ENCODE measurements at regions not wholly inside any gene's neighbourhood (a gene's known extent, or its start where the extent isn't known, plus 50 kb on each side); places are given as distances from the start of the nearest gene placed in this dataset.

DNA sequence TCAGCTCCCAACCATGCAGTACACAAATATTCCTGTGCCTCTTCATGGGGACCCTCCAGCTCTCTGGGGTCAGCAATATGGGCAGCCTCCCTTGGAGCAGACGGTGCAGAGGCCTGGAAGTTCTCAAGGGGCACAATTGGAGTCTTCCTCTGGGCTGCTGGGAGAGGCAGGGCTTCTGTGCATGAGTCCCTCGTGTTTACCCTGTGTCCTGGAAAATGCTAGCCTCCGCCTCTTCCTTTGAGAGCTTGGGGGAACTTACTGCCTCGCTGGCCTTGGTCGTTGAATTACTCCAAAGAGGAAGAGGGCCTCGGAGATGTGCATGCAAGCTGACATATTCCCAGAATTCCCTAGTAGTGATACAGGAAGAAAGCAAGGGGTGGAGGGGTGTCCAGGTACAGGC is 284.4 kb upstream of the IGF1R start:
- 66 to 70% methylated on average over 6 of the region's 6 CpGs for WGBS, 2 donors
- TF ChIP-seq, protein P1, sequence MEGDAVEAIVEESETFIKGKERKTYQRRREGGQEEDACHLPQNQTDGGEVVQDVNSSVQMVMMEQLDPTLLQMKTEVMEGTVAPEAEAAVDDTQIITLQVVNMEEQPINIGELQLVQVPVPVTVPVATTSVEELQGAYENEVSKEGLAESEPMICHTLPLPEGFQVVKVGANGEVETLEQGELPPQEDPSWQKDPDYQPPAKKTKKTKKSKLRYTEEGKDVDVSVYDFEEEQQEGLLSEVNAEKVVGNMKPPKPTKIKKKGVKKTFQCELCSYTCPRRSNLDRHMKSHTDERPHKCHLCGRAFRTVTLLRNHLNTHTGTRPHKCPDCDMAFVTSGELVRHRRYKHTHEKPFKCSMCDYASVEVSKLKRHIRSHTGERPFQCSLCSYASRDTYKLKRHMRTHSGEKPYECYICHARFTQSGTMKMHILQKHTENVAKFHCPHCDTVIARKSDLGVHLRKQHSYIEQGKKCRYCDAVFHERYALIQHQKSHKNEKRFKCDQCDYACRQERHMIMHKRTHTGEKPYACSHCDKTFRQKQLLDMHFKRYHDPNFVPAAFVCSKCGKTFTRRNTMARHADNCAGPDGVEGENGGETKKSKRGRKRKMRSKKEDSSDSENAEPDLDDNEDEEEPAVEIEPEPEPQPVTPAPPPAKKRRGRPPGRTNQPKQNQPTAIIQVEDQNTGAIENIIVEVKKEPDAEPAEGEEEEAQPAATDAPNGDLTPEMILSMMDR (IDR thresholded peaks at IDR 0.05), result no peak
- TF ChIP-seq POLR2A (IDR thresholded peaks at IDR 0.05), result no peak
- Histone ChIP-seq H3K36me3 (replicated peaks in 1 of 2; ENCODE audit: insufficient read depth in 1 of 2, low read depth in 2 of 2) (no peaks in the 10 kb centered on the region), H3K9me3 (no peaks in the 10 kb centered on the region), H3K4me3 (no peak overlapping the region), H3K27ac (no peak overlapping the region), H3K4me1 (no peaks in the 10 kb centered on the region), H3K27me3 (no peaks in the 10 kb centered on the region)
- DNase-seq (no peak), ATAC-seq (no peak)
- intact Hi-C loops (cut with DNase I), result no loop called here

DNA sequence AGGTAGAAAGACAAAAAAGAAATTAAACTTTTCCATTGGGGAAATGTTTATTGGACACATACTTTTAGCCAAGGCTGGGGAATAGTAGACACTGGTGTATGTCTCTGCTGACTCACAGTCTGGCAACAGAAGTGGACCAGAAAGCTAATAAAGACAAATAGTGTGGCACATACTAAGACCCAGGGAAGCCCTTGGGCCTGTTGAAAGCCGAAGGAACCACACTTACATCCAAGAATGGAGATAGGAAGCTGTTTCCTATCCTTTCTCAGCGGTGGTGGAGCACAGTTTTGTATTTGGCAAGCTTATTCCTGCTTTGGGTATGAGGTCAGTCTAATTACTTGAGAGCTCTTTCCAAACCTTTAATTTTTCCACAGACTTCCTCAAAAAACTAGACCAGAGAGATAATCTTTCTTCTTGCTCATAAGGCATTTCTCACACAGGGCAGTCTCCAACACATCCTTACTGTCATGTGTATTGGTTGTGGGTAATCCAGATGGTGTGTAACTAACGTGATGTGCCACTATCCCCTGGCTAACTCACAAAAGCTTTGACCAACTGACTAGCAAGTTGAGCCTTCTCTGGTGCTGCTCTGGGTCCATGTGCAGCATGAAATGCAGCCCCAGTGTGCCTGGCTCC is 279.1 kb upstream of the IGF1R start:
- H3K4me3 ChIP-seq, result no peak overlapping the region
- no peak overlapping the region for H3K27ac ChIP-seq
- peak in 1 of 4 donors; percentile 15 for DNase-seq
- ATAC-seq, result no peak
- H3K4me1 ChIP-seq, result no peaks in the 10 kb centered on the region
- no peaks in the 10 kb centered on the region for H3K36me3 ChIP-seq (replicated peaks in 1 of 2; ENCODE audit: insufficient read depth in 1 of 2, low read depth in 2 of 2)
- H3K9me3 ChIP-seq, result no peaks in the 10 kb centered on the region
- WGBS, 2 donors, result 40 to 52% methylated on average over 3 of the region's 3 CpGs
- TF ChIP-seq POLR2A (IDR thresholded peaks at IDR 0.05), result no peak
- TF ChIP-seq, protein P1 (IDR thresholded peaks at IDR 0.05), result no peak
- H3K27me3 ChIP-seq, result no peaks in the 10 kb centered on the region
- intact Hi-C loops (cut with DNase I), result no loop called here

DNA sequence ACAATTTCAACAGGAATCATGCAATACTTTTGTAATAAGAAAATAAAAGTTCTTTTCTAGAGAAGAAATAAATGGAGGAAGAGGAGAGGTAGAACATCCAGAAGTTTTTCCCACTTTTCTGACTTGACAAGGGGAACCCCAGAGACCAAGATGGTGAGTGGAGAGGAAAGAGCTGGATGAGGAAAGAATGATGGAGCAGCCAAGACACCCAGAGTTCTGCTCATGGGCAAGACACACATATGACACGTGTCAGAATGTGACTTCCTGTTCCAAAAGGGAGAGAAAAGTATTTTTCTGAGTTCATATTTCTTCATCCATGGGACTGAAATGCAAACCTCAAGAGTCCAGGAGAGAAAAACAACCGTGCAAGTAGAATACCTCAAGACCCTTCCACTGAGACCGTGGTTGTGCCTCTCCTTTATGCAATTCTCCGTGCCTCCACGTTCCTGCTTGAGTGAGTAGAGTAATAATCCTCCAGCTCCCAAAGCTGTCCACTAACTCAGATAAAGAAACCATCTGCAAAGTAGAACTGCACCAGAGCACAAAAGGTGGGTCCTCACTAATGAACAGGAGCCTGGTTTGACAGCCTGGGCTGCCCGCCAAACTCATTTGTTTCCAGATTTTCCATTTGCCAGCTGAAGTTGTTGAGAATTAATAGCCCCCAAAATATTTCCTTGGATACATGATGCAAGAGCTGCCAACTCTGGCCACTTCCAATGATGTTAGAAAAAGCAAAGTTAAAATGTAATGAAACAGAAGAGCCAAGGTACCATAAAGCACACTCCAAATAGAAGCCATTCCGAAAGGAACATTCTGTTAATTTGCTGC is 272.6 kb upstream of the IGF1R start:
- Histone ChIP-seq H3K27me3 (no peaks in the 10 kb centered on the region), H3K36me3 (replicated peaks in 1 of 2; ENCODE audit: insufficient read depth in 1 of 2, low read depth in 2 of 2) (no peaks in the 10 kb centered on the region), H3K27ac (no peak overlapping the region), H3K4me1 (no peaks in the 10 kb centered on the region), H3K9me3 (peaks cover 0 to 6% (median 0%) of the 10 kb centered on the region in 3 donors), H3K4me3 (no peak overlapping the region)
- TF ChIP-seq, protein P1 (IDR thresholded peaks at IDR 0.05), result no peak
- no peak for TF ChIP-seq POLR2A (IDR thresholded peaks at IDR 0.05)
- ATAC-seq, result no peak
- intact Hi-C loops (cut with DNase I), result no loop called here
- peak in 3 of 4 donors; percentile 9 to 24 (median 22) for DNase-seq
- 71 to 72% methylated on average over 7 of the region's 7 CpGs for WGBS, 2 donors

DNA sequence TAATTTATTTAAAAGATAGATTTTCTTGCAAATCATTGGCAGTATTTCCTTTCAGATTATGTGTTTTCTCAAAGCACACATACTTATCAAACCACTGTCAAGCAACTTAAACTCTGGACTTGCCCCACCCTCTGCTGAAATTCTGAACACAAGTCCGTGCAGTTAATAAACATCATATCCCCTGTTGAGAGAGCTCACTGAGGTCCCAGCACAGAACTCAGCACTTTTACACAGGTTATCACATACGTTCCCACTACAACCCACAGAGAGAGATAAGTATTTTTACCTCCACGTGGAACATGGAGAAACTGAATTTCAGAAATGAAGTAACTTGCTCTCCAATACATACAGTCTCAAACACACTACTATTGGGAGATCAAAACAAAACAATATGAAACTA is 267.6 kb upstream of the IGF1R start:
- Histone ChIP-seq H3K4me1 (no peaks in the 10 kb centered on the region), H3K9me3 (peaks cover 0 to 6% (median 0%) of the 10 kb centered on the region in 3 donors), H3K27ac (no peak overlapping the region), H3K4me3 (no peak overlapping the region), H3K27me3 (no peaks in the 10 kb centered on the region), H3K36me3 (replicated peaks in 1 of 2; ENCODE audit: insufficient read depth in 1 of 2, low read depth in 2 of 2) (no peaks in the 10 kb centered on the region)
- DNase-seq, result no peak
- WGBS, 2 donors, result 35 to 51% methylated on average over 3 of the region's 3 CpGs
- no peak for TF ChIP-seq POLR2A (IDR thresholded peaks at IDR 0.05)
- TF ChIP-seq, protein P1 (IDR thresholded peaks at IDR 0.05), result no peak
- no peak for ATAC-seq
- intact Hi-C loops (cut with DNase I), result no loop called here
